ENCODE measurements at regions not wholly inside any gene's neighbourhood (a gene's known extent, or its start where the extent isn't known, plus 50 kb on each side); places are given as distances from the start of the nearest gene placed in this dataset.

- no peak for TF ChIP-seq POLR2AphosphoS5 (IDR thresholded peaks at IDR 0.05)
- TF ChIP-seq CTCF (IDR thresholded peaks at IDR 0.05; ENCODE audit: poor library complexity, severe bottlenecking) = no peak
- TF ChIP-seq EZH2 (IDR thresholded peaks at IDR 0.05; ENCODE audit: borderline replicate concordance, insufficient read depth, low read length, poor library complexity, severe bottlenecking) = no peak
Measured at GRCh38 chr20:43393052-43393451, 64.6 kb upstream of the SRSF6 start.

Measured in neural cell (in vitro differentiated cells).